Keratinocyte (primary cell): ENCODE measurements at regions not wholly inside any gene's neighbourhood (a gene's known extent, or its start where the extent isn't known, plus 50 kb on each side); places are given as distances from the start of the nearest gene placed in this dataset.

Source experiments
- EZH2 ChIP-seq: IDR thresholded peaks from one replicate; pipeline ENCODE4 v1.6.1; 2012; ENCODE audit warnings: inconsistent platforms, mild to moderate bottlenecking, low read length, moderate library complexity
- TF ChIP-seq, protein P1 (sequence below), 3 experiments: IDR thresholded peaks in 1 of 3; conservative IDR thresholded peaks in 1 of 3; optimal IDR thresholded peaks in 1 of 3; 2 replicates in 2 of 3; 3 replicates in 1 of 3; pipeline versions ENCODE3 to v1.5.1; 2011; ENCODE audit warnings: low read length in 3 of 3, mild to moderate bottlenecking in 3 of 3, moderate library complexity in 2 of 3, control low read depth in 1 of 3, inconsistent platforms in 1 of 3; ENCODE audit not compliant: insufficient read depth in 2 of 3; ENCODE audit errors: extremely low read depth in 1 of 3

DNA sequence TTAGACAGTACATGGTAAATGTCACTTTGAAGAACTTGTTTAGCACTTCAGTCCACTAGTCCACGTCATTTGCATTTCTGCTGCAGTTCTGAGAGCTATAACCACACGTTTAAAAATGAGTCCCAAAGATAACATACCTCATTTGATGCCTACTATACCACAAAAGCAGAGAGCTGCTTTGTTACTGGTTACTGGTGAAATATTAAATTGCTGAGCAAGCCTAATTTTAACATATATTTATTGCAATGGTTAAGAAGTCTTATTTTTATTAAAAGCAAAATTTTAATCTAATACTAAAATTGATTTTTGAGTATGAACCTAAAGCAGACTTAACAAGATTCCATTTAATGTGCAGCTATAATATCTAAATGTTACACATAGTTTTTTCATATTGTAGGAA, 1949.7 kb upstream of the PRR20A start:
- TF ChIP-seq, protein P1, sequence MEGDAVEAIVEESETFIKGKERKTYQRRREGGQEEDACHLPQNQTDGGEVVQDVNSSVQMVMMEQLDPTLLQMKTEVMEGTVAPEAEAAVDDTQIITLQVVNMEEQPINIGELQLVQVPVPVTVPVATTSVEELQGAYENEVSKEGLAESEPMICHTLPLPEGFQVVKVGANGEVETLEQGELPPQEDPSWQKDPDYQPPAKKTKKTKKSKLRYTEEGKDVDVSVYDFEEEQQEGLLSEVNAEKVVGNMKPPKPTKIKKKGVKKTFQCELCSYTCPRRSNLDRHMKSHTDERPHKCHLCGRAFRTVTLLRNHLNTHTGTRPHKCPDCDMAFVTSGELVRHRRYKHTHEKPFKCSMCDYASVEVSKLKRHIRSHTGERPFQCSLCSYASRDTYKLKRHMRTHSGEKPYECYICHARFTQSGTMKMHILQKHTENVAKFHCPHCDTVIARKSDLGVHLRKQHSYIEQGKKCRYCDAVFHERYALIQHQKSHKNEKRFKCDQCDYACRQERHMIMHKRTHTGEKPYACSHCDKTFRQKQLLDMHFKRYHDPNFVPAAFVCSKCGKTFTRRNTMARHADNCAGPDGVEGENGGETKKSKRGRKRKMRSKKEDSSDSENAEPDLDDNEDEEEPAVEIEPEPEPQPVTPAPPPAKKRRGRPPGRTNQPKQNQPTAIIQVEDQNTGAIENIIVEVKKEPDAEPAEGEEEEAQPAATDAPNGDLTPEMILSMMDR (optimal IDR thresholded peaks at IDR 0.05 in 1 of 3, IDR thresholded peaks at IDR 0.05 in 1 of 3, conservative IDR thresholded peaks at IDR 0.05 in 1 of 3; ENCODE audit: extremely low read depth in 1 of 3, insufficient read depth in 2 of 3, low read length in 3 of 3), result no peak
- no peak for TF ChIP-seq EZH2
